ENCODE measurements at regions not wholly inside any gene's neighbourhood (a gene's known extent, or its start where the extent isn't known, plus 50 kb on each side); places are given as distances from the start of the nearest gene placed in this dataset.

GRCh38 chr2:113351375-113352355 is 72.9 kb upstream of the PAX8 start:
- TF ChIP-seq REST (IDR thresholded peaks at IDR 0.05; ENCODE audit: insufficient read depth in 1 of 2, low read depth in 2 of 2, low read length in 1 of 2), result no peak
- TF ChIP-seq CTCF (IDR thresholded peaks at IDR 0.05), result no peak
- no peak for TF ChIP-seq POLR2AphosphoS5 (IDR thresholded peaks at IDR 0.05; ENCODE audit: low read depth, low read length)
- no peak for TF ChIP-seq SIN3A (IDR thresholded peaks at IDR 0.05; ENCODE audit: borderline replicate concordance, insufficient read depth, low read depth, low read length)

All from Panc1 (cell line).